GM12865 (cell line): ENCODE measurements at regions not wholly inside any gene's neighbourhood (a gene's known extent, or its start where the extent isn't known, plus 50 kb on each side); places are given as distances from the start of the nearest gene placed in this dataset.
"Not testable (repeated sequence)": the region's sequence is repeated elsewhere in the genome, so short reads cannot be mapped to it uniquely, and the experiment has no call there.

Experiments
- DNase-seq: peaks from one replicate; pipeline ENCODE4 v3.0.0; 2010; ENCODE audit warnings: low read depth
- H3K4me3 ChIP-seq: 2 replicates; pipeline ENCODE4 v1.5.1; 2011; ENCODE audit warnings: mild to moderate bottlenecking, low read depth, low read length, control low read depth
- CTCF ChIP-seq: IDR thresholded peaks from 2 replicates; pipeline ENCODE4 v1.5.1; 2011; ENCODE audit warnings: low read length, control low read depth, low read depth, inconsistent platforms; ENCODE audit not compliant: insufficient read depth; ENCODE audit errors: missing control alignments

- no peak for DNase-seq
- H3K4me3 ChIP-seq = no peak overlapping the region
- no peak for TF ChIP-seq CTCF
These were observed 260.8 kb upstream of the MBL2 start for GRCh38 chr10:53033396-53033795.

- H3K4me3 ChIP-seq = not testable (repeated sequence)
- peak; percentile 41 for DNase-seq
These were observed 257.6 kb upstream of the MBL2 start for GRCh38 chr10:53029872-53030849.

- DNase-seq = no peak
- TF ChIP-seq CTCF = no peak
- no peak overlapping the region for H3K4me3 ChIP-seq
These were observed 256.9 kb upstream of the MBL2 start for GRCh38 chr10:53029449-53029848.

- H3K4me3 ChIP-seq, DNase-seq: not testable (repeated sequence)
These were observed 253.2 kb upstream of the MBL2 start for GRCh38 chr10:53025765-53026164.

GRCh38 chr10:53025172-53025711 is 252.7 kb upstream of the MBL2 start:
- no peak overlapping the region for H3K4me3 ChIP-seq
- TF ChIP-seq CTCF = no peak
- no peak for DNase-seq

- H3K4me3 ChIP-seq = no peak overlapping the region
- TF ChIP-seq CTCF = no peak
- no peak for DNase-seq
These were observed 250.8 kb upstream of the MBL2 start for GRCh38 chr10:53023411-53023810.

GRCh38 chr10:53022611-53023088 is 250.1 kb upstream of the MBL2 start:
- no peak overlapping the region for H3K4me3 ChIP-seq

More at GRCh38 chr10:53022611-53023088, 250.1 kb upstream of the MBL2 start:
- no peak for TF ChIP-seq CTCF
- no peak for DNase-seq
